Spleen (tissue), 7 donors: ENCODE measurements at regions not wholly inside any gene's neighbourhood (a gene's known extent, or its start where the extent isn't known, plus 50 kb on each side); places are given as distances from the start of the nearest gene placed in this dataset.

Experiments
- CTCF ChIP-seq, 11 experiments: fragments of 200-600 bp in 7 of 11; fragments of 450-650 bp in 4 of 11; sonication (generic) in 4 of 11; IDR thresholded peaks in 8 of 11; conservative IDR thresholded peaks in 3 of 11; 1 replicate in 7 of 11; 2 replicates in 4 of 11; pipeline versions ENCODE4 v1.4.0 to v1.8.0; 2016 to 2021; ENCODE audit warnings: antibody characterized with exemption in 11 of 11, inconsistent platforms in 4 of 11, mild to moderate bottlenecking in 1 of 11
- POLR2A ChIP-seq, 3 donors: fragments of 450-650 bp; IDR thresholded peaks; one replicate each; pipeline ENCODE4 v1.5.1; 2017; ENCODE audit warnings: antibody characterized with exemption in 3 of 3, mild to moderate bottlenecking in 1 of 3
- donor health status: DM: no; HTN: no; CAD: no; lungs with moderate emphysema.
- donor health status: DM: no; HTN: no; CAD: no.
- donor health status: DM: no; HTN: no; CAD: no.

- TF ChIP-seq CTCF (IDR thresholded peaks at IDR 0.05 in 8 of 11, conservative IDR thresholded peaks at IDR 0.05 in 3 of 11) (no peak), POLR2A (IDR thresholded peaks at IDR 0.05) (no peak)
These were observed 70.9 kb downstream of the SPRY4 start for GRCh38 chr5:142253938-142254337.
